ENCODE measurements at regions not wholly inside any gene's neighbourhood (a gene's known extent, or its start where the extent isn't known, plus 50 kb on each side); places are given as distances from the start of the nearest gene placed in this dataset.

- Histone ChIP-seq H3K4me1 (ENCODE audit: insufficient read depth, low read length, poor library complexity, severe bottlenecking) (no peaks in the 10 kb centered on the region), H3K27ac (ENCODE audit: low read depth, low read length, poor library complexity, severe bottlenecking) (no peak overlapping the region), H3K36me3 (ENCODE audit: insufficient read depth, low read length, poor library complexity, severe bottlenecking) (no peaks in the 10 kb centered on the region), H3K4me3 (ENCODE audit: low read depth, low read length, poor library complexity, severe bottlenecking) (no peak overlapping the region), H3K9me3 (ENCODE audit: low read depth, low read length, poor library complexity, severe bottlenecking) (no peaks in the 10 kb centered on the region), H3K27me3 (replicated peaks; ENCODE audit: insufficient read depth, low read depth, low read length, poor library complexity) (peaks cover 5% of the 10 kb centered on the region)
- TF ChIP-seq EZH2 (IDR thresholded peaks at IDR 0.05; ENCODE audit: borderline replicate concordance, low read depth, low read length, poor library complexity, severe bottlenecking) = no peak
- no peak for TF ChIP-seq CTCF (conservative IDR thresholded peaks at IDR 0.05; ENCODE audit: low read depth, low read length)
- intact Hi-C loops (cut with micrococcal nuclease; ENCODE audit: unreplicated experiment) = no loop called here
- DNase-seq (ENCODE audit: low spot score) = no peak
- ChIA-PET CTCF (no interaction called here), POLR2A (ENCODE audit: low non-redundant PET) (no interaction called here)
- BruUV-seq (replicated peaks) = no TSS peak
These were observed 58.0 kb upstream of the TMEM163 start for GRCh38 chr2:134776836-134777235.

- BruUV-seq (replicated peaks) = no TSS peak
These were observed 58.8 kb upstream of the TMEM163 start for GRCh38 chr2:134777593-134777992.

GRCh38 chr2:134778372-134778771 is 59.6 kb upstream of the TMEM163 start:
- no peaks in the 10 kb centered on the region for H3K36me3 ChIP-seq (ENCODE audit: insufficient read depth, low read length, poor library complexity, severe bottlenecking)
- no peak for DNase-seq (ENCODE audit: low spot score)
- BruUV-seq (replicated peaks) = no TSS peak
- TF ChIP-seq EZH2 (IDR thresholded peaks at IDR 0.05; ENCODE audit: borderline replicate concordance, low read depth, low read length, poor library complexity, severe bottlenecking) (no peak), CTCF (conservative IDR thresholded peaks at IDR 0.05; ENCODE audit: low read depth, low read length) (0 out of 2 replicates have a peak, but pooled peaks have one; percentile 16)
- CTCF ChIA-PET = no interaction called here
- H3K27ac ChIP-seq (ENCODE audit: low read depth, low read length, poor library complexity, severe bottlenecking) = no peak overlapping the region
- intact Hi-C loops (cut with micrococcal nuclease; ENCODE audit: unreplicated experiment) = no loop called here
- H3K27me3 ChIP-seq (replicated peaks; ENCODE audit: insufficient read depth, low read depth, low read length, poor library complexity) = peaks cover 5% of the 10 kb centered on the region
- H3K9me3 ChIP-seq (ENCODE audit: low read depth, low read length, poor library complexity, severe bottlenecking) = no peaks in the 10 kb centered on the region
- POLR2A ChIA-PET (ENCODE audit: low non-redundant PET) = no interaction called here
- H3K4me1 ChIP-seq (ENCODE audit: insufficient read depth, low read length, poor library complexity, severe bottlenecking) = no peaks in the 10 kb centered on the region
- H3K4me3 ChIP-seq (ENCODE audit: low read depth, low read length, poor library complexity, severe bottlenecking) = no peak overlapping the region

More at GRCh38 chr2:134777593-134777992, 58.8 kb upstream of the TMEM163 start:
- POLR2A ChIA-PET (ENCODE audit: low non-redundant PET) = no interaction called here
- no peaks in the 10 kb centered on the region for H3K36me3 ChIP-seq (ENCODE audit: insufficient read depth, low read length, poor library complexity, severe bottlenecking)
- H3K4me3 ChIP-seq (ENCODE audit: low read depth, low read length, poor library complexity, severe bottlenecking) = no peak overlapping the region
- no peaks in the 10 kb centered on the region for H3K9me3 ChIP-seq (ENCODE audit: low read depth, low read length, poor library complexity, severe bottlenecking)
- peaks cover 5% of the 10 kb centered on the region for H3K27me3 ChIP-seq (replicated peaks; ENCODE audit: insufficient read depth, low read depth, low read length, poor library complexity)
- no peak overlapping the region for H3K27ac ChIP-seq (ENCODE audit: low read depth, low read length, poor library complexity, severe bottlenecking)
- no peaks in the 10 kb centered on the region for H3K4me1 ChIP-seq (ENCODE audit: insufficient read depth, low read length, poor library complexity, severe bottlenecking)
- DNase-seq (ENCODE audit: low spot score) = no peak
- intact Hi-C loops (cut with micrococcal nuclease; ENCODE audit: unreplicated experiment) = no loop called here
- CTCF ChIA-PET = no interaction called here
- no peak for TF ChIP-seq EZH2 (IDR thresholded peaks at IDR 0.05; ENCODE audit: borderline replicate concordance, low read depth, low read length, poor library complexity, severe bottlenecking)

GRCh38 chr2:134780972-134781371 is 57.4 kb upstream of the ACMSD start:
- peaks cover 5% of the 10 kb centered on the region for H3K27me3 ChIP-seq (replicated peaks; ENCODE audit: insufficient read depth, low read depth, low read length, poor library complexity)
- no TSS peak for BruUV-seq (replicated peaks)
- intact Hi-C loops (cut with micrococcal nuclease; ENCODE audit: unreplicated experiment) = loop anchor here (5.0 kb wide), 1 partner anchor 116 kb away; no protein-coding TSS in a partner anchor
- no peak overlapping the region for H3K27ac ChIP-seq (ENCODE audit: low read depth, low read length, poor library complexity, severe bottlenecking)
- H3K36me3 ChIP-seq (ENCODE audit: insufficient read depth, low read length, poor library complexity, severe bottlenecking) = no peaks in the 10 kb centered on the region
- CTCF ChIA-PET = no interaction called here
- no peak overlapping the region for H3K4me3 ChIP-seq (ENCODE audit: low read depth, low read length, poor library complexity, severe bottlenecking)
- no peak for TF ChIP-seq CTCF (conservative IDR thresholded peaks at IDR 0.05; ENCODE audit: low read depth, low read length)
- no peak for TF ChIP-seq EZH2 (IDR thresholded peaks at IDR 0.05; ENCODE audit: borderline replicate concordance, low read depth, low read length, poor library complexity, severe bottlenecking)
- DNase-seq (ENCODE audit: low spot score) = no peak
- POLR2A ChIA-PET (ENCODE audit: low non-redundant PET) = no interaction called here
- H3K4me1 ChIP-seq (ENCODE audit: insufficient read depth, low read length, poor library complexity, severe bottlenecking) = no peaks in the 10 kb centered on the region
- H3K9me3 ChIP-seq (ENCODE audit: low read depth, low read length, poor library complexity, severe bottlenecking) = no peaks in the 10 kb centered on the region

All from A673 (cell line).